T-helper 2 cell treated with Interferon-gamma antibody and Interleukin-4, amounts not matched to agents 100 ng/mL and 5 ng/mL, for 36 hours (primary cell): ENCODE measurements at regions not wholly inside any gene's neighbourhood (a gene's known extent, or its start where the extent isn't known, plus 50 kb on each side); places are given as distances from the start of the nearest gene placed in this dataset.

ENCODE experiments used
- intact Hi-C: fragments of 100-400 bp; cut with micrococcal nuclease; formaldehyde crosslinking; loops from one replicate; pipeline ENCODE4 v1.15.1; 2023

- intact Hi-C loops = no loop called here
Observed at GRCh38 chr3:178454726-178455125, 81.5 kb upstream of the KCNMB2 start.

DNA sequence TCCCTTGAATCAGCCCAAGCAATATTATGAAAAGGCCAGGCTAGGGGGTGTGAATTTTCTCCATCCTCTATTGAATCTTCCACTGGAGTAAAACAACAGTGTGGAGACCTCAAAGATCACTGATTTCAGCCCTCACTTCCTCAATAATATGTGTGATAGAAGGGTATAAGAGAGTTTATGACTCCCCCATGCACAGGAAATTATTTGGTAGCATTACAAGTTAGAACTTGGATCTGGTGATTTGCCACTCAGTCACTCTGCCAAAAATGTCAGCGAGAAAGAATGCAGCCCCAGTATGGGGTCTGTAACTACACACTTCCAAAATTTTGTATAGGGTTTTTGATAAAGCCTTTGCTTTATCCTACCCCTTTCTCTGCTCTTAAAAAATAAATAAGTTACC is 81.0 kb upstream of the KCNMB2 start:
- intact Hi-C loops = no loop called here

DNA sequence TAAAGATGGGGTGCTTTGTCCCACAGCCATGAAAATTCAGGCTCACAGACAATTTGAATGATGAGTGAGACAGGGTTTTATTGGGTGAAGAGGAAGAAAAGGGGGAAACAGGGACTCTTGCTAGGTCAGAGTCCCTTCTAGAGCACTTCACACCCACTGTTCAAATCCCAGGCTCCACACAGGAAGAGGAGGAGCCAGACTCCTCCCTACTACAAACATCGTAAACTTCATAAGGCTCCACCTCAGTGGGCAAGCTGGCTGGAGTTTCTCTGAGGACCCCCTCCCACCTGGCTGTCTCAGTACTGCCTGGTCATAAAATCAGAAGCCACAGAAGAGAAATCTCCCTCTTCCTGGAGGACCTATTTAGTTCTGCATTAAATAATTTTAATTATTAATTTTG is 80.3 kb upstream of the KCNMB2 start:
- intact Hi-C loops = no loop called here

DNA sequence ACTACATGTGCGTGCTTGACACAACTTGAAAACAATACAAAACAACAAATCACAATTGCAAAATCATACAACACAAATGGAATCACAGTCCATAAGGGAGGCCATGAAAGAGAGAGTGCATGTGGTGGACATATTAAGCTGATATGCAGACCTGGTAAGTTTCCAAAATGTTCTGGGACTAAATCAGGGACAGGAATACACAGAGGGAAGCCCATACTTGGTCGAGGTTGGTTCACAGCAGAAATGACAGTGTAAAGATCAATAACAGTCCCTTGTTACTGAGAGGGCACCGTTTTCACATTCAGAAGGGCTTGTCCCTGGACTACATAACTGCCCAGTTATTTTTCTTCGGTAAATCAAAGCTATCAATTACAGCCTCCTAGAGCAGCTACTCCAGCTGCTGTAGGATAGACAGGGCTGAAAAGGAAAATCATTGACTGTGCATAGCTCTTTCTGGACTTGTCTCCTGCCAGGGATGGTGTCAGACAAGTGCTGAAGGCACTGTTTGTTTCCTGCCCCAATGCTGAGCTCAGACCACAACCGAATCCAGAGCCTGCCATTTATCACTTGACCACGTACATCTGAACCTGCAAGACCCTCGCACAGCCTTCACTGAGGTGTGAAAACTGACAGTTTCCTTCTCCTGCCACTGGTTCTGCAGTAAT is 79.5 kb upstream of the KCNMB2 start:
- intact Hi-C loops = no loop called here

DNA sequence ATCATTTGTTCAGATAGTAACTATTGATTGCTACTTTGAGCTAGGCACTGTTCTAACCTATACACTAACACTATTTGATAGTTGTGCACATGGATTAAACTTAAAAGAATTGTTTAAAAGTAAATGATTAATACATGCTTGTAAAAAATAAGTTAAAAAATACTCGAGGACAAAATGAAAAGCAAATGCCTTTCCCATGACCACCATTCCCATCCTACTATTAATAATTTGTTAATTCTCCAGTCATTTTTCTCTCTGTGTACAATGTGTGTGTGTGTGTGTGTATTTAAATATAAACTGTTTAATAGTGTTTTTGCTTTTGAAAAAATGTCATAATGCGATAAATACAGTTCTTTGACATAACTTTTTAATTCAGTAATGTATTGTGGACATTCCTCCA is 78.7 kb upstream of the KCNMB2 start:
- intact Hi-C loops = no loop called here

- intact Hi-C loops = no loop called here
Observed at GRCh38 chr3:178458313-178459037, 77.8 kb upstream of the KCNMB2 start.

- intact Hi-C loops = no loop called here
Observed at GRCh38 chr3:178459038-178459410, 77.2 kb upstream of the KCNMB2 start.

DNA sequence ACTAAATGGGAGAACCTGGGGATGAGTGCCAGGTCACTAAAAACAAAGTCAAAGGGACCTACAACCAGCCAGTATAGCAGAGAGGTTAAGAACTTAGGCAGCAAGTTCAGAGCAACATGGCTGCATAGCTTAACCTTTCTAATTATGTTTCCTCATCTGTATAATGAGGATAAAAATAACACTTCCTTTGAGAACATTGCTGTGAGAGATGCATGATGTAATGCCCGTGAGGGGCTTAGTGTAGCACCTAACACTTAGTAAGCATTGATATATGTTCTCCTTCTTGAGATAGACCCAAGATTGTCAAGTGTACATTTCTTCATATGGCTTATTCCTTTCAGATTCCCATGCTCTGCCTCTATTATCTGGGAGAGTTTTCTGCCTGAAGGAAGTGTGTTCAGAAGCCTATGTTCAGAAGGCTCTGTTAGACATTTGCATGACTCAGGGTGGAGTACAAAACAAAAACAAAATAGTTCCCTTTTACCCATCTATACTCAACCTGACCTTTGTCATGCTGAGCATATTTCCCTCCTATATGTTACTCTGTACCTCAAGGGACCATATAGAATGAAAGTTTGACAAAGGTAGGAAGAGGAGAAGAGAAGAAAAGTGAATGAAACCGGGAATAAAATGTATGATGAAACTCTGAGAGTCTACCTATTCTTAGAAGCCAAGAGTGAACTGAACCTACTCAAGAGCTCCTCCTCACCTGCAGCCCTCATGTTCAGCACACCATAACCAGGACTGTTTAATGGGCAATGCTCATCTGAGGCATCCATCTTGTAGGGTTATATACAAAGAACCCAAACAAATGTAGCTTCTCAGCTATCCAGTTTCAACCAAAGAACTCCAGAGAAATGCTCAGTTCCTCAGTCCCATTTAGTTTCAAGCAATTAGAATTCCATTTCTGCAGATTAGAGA is 70.7 kb upstream of the KCNMB2 start:
- intact Hi-C loops = no loop called here

DNA sequence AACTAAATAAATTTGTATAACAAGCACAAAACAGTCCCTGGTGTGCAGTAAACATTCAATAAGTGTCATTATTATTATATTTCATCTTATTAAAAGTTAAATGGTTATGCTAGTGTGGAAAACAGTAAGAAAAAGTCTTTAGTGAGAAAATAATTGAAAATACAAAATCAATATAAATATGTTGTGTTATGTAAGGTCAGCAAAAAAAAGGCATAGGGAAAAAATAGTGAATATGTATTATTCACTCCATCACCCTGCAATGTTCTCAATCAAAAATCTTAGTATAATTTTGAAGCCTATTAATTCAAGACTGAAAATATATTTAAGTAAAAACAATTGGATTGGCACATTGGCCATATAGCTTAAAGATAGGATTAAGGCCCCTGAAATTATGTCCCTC is 63.3 kb upstream of the KCNMB2 start:
- intact Hi-C loops = no loop called here

DNA sequence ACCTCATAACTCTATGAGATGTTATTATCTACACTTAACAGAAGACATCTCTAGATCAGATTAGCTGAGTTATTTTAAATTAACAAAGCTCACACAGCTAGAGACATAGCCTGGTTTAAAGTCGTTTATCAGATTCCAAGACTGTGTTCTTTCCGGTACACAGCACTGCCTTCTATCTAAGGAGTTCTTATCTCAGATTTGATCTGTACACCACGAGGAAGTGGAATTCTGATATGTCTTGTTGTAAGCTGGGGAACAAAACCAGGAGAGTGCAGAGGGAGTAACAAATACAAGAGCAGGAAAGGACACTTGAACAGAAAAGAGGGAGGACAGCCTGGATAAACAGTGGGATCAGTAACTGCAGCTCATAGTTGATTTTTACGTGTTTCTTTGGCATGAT is 61.7 kb upstream of the KCNMB2 start:
- intact Hi-C loops = no loop called here

GRCh38 chr3:178475062-178475461 is 61.2 kb upstream of the KCNMB2 start:
- intact Hi-C loops = no loop called here

DNA sequence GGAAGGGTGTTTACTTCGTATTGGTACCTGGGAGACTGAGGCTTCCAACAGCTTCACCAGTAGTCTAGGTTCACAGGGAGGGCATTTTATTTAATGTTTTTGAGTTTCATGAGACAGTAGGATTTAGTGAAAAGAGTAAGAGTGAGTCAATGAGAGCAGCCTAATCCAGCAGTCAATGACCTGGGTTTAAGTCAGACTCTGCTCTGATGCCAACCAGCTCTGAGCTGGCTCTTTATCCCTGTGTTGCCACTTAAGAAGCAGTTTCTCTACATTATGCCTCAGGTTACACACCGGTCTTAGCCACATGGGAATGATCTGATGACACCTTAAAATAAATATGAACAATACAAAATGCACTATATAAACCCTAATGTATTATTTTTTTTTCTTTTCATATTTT is 59.4 kb upstream of the KCNMB2 start:
- intact Hi-C loops = no loop called here

GRCh38 chr3:178479446-178479845 is 56.8 kb upstream of the KCNMB2 start:
- intact Hi-C loops = no loop called here

- intact Hi-C loops = no loop called here
Observed at GRCh38 chr3:178479860-178480259, 56.4 kb upstream of the KCNMB2 start.

- intact Hi-C loops = no loop called here
Observed at GRCh38 chr3:178480274-178480673, 56.0 kb upstream of the KCNMB2 start.

DNA sequence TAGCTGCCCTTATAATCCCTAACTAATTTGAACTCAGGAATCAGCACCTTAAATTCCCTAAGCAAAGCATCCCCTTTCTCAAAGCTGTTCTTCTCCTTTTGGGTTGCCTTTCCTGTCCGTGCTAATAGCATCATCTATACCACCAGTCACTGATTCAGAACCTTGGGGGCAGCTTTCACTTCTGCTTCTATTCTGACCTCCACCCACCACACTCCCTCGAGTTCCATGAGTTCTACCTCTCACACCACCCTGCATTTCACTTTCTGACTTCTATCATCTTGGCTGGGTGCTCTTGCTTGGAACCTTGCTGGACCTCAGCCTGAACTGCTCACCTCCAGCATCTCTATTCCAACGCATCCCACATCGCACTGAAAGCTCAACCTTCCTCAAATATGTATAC is 55.4 kb upstream of the KCNMB2 start:
- intact Hi-C loops = no loop called here

- intact Hi-C loops = no loop called here
Observed at GRCh38 chr3:178482981-178483380, 53.3 kb upstream of the KCNMB2 start.

GRCh38 chr3:178483704-178484103 is 52.5 kb upstream of the KCNMB2 start:
- intact Hi-C loops = no loop called here

DNA sequence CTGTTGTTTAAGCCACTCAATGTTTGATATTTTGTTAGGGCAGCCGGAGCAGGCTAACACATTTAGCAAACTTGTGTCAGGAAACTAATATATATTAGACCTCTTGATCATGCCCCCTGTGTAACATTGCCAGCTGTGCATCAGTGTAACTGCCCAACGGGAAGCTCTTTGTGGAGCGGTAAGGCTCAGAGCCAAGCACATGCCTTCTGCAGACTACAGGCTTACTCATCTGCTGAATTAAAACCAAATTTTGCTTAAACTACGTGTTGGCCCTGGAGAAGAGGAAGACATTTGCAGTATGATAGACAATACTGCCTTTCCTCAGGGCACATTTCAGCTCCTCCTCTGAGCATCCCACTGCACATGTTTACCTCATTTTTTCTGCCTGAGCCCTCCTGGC is 50.5 kb upstream of the KCNMB2 start:
- intact Hi-C loops = no loop called here
